Endothelial cell of umbilical vein (primary cell): ENCODE measurements at regions not wholly inside any gene's neighbourhood (a gene's known extent, or its start where the extent isn't known, plus 50 kb on each side); places are given as distances from the start of the nearest gene placed in this dataset.

Experiments
- CTCF ChIP-seq, 2 donors: IDR thresholded peaks; 1 replicate in 1 of 2; 2 replicates in 1 of 2; pipeline ENCODE4 v1.5.1; 2011; ENCODE audit warnings: low read length in 2 of 2, mild to moderate bottlenecking in 2 of 2, moderate library complexity in 2 of 2, control low read depth in 1 of 2, inconsistent platforms in 1 of 2, low read depth in 1 of 2; ENCODE audit not compliant: insufficient read depth in 1 of 2; ENCODE audit errors: extremely low read depth in 1 of 2
- EZH2 ChIP-seq: IDR thresholded peaks from 2 replicates; pipeline ENCODE4 v1.6.1; 2012; ENCODE audit warnings: borderline replicate concordance, low read depth, mild to moderate bottlenecking, moderate library complexity, low read length, inconsistent platforms; ENCODE audit not compliant: severe bottlenecking
- MYC ChIP-seq: IDR thresholded peaks from one replicate; pipeline ENCODE4 v1.6.1; 2011; ENCODE audit warnings: mild to moderate bottlenecking, low read depth, low read length
- POLR2A ChIP-seq: IDR thresholded peaks from 2 replicates; pipeline ENCODE4 v1.6.1; 2012; ENCODE audit warnings: low read depth, mild to moderate bottlenecking, control low read depth, low read length
- POLR2AphosphoS5 ChIP-seq: IDR thresholded peaks from 2 replicates; pipeline ENCODE4 v1.6.1; 2012; ENCODE audit warnings: low read depth, mild to moderate bottlenecking, control low read depth, low read length, moderate library complexity; ENCODE audit not compliant: insufficient read depth
- TF ChIP-seq, protein P1 (sequence below): IDR thresholded peaks from 2 replicates; pipeline ENCODE4 v1.6.1; 2011; ENCODE audit not compliant: insufficient read depth, insufficient read length

DNA sequence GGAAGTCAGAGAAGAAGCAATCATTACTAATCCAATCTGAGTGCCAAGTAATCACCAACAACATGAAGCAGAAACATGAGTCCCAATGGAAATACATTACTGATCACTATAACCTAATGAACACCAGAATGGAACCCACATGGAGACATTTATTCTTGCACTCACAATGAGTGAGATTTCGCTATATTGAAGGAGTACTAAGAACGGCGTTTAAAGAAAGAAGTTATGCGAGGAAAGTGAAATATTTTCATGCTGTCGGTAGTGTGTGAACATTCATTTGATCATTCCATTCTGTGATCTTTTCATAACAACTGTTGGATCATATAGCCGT is 181.1 kb downstream of the IRS1 start:
- no peak for TF ChIP-seq POLR2AphosphoS5
- TF ChIP-seq CTCF (IDR thresholded peaks at IDR 0.05; ENCODE audit: extremely low read depth in 1 of 2, insufficient read depth in 1 of 2, low read depth in 1 of 2, low read length in 2 of 2) = no peak
- TF ChIP-seq, protein P1, sequence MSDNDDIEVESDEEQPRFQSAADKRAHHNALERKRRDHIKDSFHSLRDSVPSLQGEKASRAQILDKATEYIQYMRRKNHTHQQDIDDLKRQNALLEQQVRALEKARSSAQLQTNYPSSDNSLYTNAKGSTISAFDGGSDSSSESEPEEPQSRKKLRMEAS = no peak
- TF ChIP-seq POLR2A = no peak
- TF ChIP-seq EZH2 = no peak
- no peak for TF ChIP-seq MYC
